ENCODE measurements at regions not wholly inside any gene's neighbourhood (a gene's known extent, or its start where the extent isn't known, plus 50 kb on each side); places are given as distances from the start of the nearest gene placed in this dataset.
"Not testable (repeated sequence)": the region's sequence is repeated elsewhere in the genome, so short reads cannot be mapped to it uniquely, and the experiment has no call there.

- intact Hi-C loops (cut with DNase I), result loop anchor here in 3 of 10 donors (10.0 kb wide), 3 partner anchors 178 to 828 kb away; no protein-coding TSS in a partner anchor
- Histone ChIP-seq H3K9me3 (no peaks in the 10 kb centered on the region), H3K4me1 (no peaks in the 10 kb centered on the region), H3K36me3 (no peaks in the 10 kb centered on the region), H3K27me3 (peaks cover 0 to 13% (median 4%) of the 10 kb centered on the region in 7 donors), H3K27ac (no peak overlapping the region), H3K4me3 (no peak overlapping the region)
- WGBS, 2 donors, result 79 to 81% methylated on average over 4 of the region's 4 CpGs
- no peak for TF ChIP-seq CTCF (IDR thresholded peaks at IDR 0.05)
- DNase-seq (no peak), ATAC-seq (no peak)
Observed at GRCh38 chr4:138863160-138863559, 152.4 kb upstream of the NOCT start.

- Histone ChIP-seq H3K9me3 (no peaks in the 10 kb centered on the region), H3K4me1 (peaks cover 0 to 6% (median 0%) of the 10 kb centered on the region in 9 donors), H3K4me3 (no peak overlapping the region), H3K27me3 (peaks cover 0 to 8% (median 4%) of the 10 kb centered on the region in 7 donors), H3K36me3 (no peaks in the 10 kb centered on the region), H3K27ac (no peak overlapping the region)
- ATAC-seq (no peak), DNase-seq (no peak)
- TF ChIP-seq CTCF (IDR thresholded peaks at IDR 0.05), result no peak
- intact Hi-C loops (cut with DNase I), result loop anchor here in 3 of 10 donors (10.0 kb wide), 3 partner anchors 176 to 826 kb away; no protein-coding TSS in a partner anchor
- 75 to 81% methylated on average over 5 of the region's 5 CpGs for WGBS, 2 donors
Observed at GRCh38 chr4:138861135-138861534, 154.4 kb upstream of the NOCT start.

- WGBS, 2 donors, result 93 to 100% methylated on average over 1 of the region's 1 CpG
- not testable (repeated sequence) for DNase-seq, H3K4me3 ChIP-seq, H3K27ac ChIP-seq, ATAC-seq, H3K4me1 ChIP-seq, H3K36me3 ChIP-seq, H3K9me3 ChIP-seq
- intact Hi-C loops (cut with DNase I), result loop anchor here in 3 of 10 donors (10.0 kb wide), 3 partner anchors 176 to 826 kb away; no protein-coding TSS in a partner anchor
- H3K27me3 ChIP-seq, result peaks cover 0 to 11% (median 3%) of the 10 kb centered on the region in 7 donors
Observed at GRCh38 chr4:138860357-138860756, 155.2 kb upstream of the NOCT start.

- peaks cover 0 to 6% (median 0%) of the 10 kb centered on the region in 9 donors for H3K4me1 ChIP-seq
- H3K27ac ChIP-seq, result no peak overlapping the region
- H3K27me3 ChIP-seq, result peaks cover 0 to 11% (median 0%) of the 10 kb centered on the region in 7 donors
- TF ChIP-seq CTCF (IDR thresholded peaks at IDR 0.05), result no peak
- H3K9me3 ChIP-seq, result no peaks in the 10 kb centered on the region
- DNase-seq (no peak), ATAC-seq (no peak)
- no peaks in the 10 kb centered on the region for H3K36me3 ChIP-seq
- no peak overlapping the region for H3K4me3 ChIP-seq
- WGBS, 2 donors, result 94 to 98% methylated on average over 4 of the region's 4 CpGs
- intact Hi-C loops (cut with DNase I), result no loop called here
Observed at GRCh38 chr4:138859254-138859653, 156.3 kb upstream of the NOCT start.

GRCh38 chr4:138858419-138858818 is 157.2 kb upstream of the NOCT start:
- TF ChIP-seq CTCF (IDR thresholded peaks at IDR 0.05), result no peak
- DNase-seq (no peak), ATAC-seq (no peak)
- H3K27ac ChIP-seq, result no peak overlapping the region
- peaks cover 0 to 11% (median 0%) of the 10 kb centered on the region in 7 donors for H3K27me3 ChIP-seq
- no peaks in the 10 kb centered on the region for H3K9me3 ChIP-seq
- no peaks in the 10 kb centered on the region for H3K36me3 ChIP-seq
- H3K4me3 ChIP-seq, result no peak overlapping the region
- intact Hi-C loops (cut with DNase I), result no loop called here
- H3K4me1 ChIP-seq, result peaks cover 0 to 6% (median 0%) of the 10 kb centered on the region in 9 donors

Data from heart right ventricle (tissue), 16 donors.